PC-3 (cell line): ENCODE measurements at regions not wholly inside any gene's neighbourhood (a gene's known extent, or its start where the extent isn't known, plus 50 kb on each side); places are given as distances from the start of the nearest gene placed in this dataset.

Experiments
- ATAC-seq: fragments of 200-7000 bp; cut with Tn5 transposase; 2 replicates; pipeline ENCODE4 v1.9.1; 2020; ENCODE audit warnings: mild to moderate bottlenecking, moderate library complexity
- BruUV-seq: library from RNA; stranded (reverse); fragments of 400-500 nt; replicated peaks from 2 replicates; lab custom pipeline; 2021; lab: Mats Ljungman, UMichigan
- CTCF ChIA-PET: fragments of 300-600 bp; sonication (Branson Sonifier 250); formaldehyde crosslinking; loops from one replicate; lab custom pipeline; 2022; ENCODE audit warnings: antibody characterized with exemption; lab: Charles Lee
- POLR2A ChIA-PET: fragments of 300-600 bp; sonication (Branson Sonifier 250); formaldehyde crosslinking; loops from one replicate; lab custom pipeline; 2022; ENCODE audit warnings: antibody characterized with exemption; ENCODE audit not compliant: unreplicated experiment; lab: Charles Lee
- DNase-seq: peaks from one replicate; pipeline ENCODE4 v3.0.0-alpha.2; 2015
- H2AFZ ChIP-seq: fragments of 300-600 bp; sonication (generic); 2 replicates; pipeline ENCODE4 v1.6.0; 2016; ENCODE audit warnings: antibody characterized with exemption, low read length
- H3F3A ChIP-seq: fragments of 300-600 bp; sonication (generic); one replicate; pipeline ENCODE4 v1.6.0; 2017; ENCODE audit warnings: antibody characterized with exemption, low read length, control low read depth, mild to moderate bottlenecking; ENCODE audit not compliant: unreplicated experiment
- H3K27ac ChIP-seq: fragments of 300-600 bp; sonication (generic); 2 replicates; pipeline ENCODE4 v1.5.1; 2016; ENCODE audit warnings: mild to moderate bottlenecking, low read length
- H3K27me3 ChIP-seq: fragments of 300-600 bp; sonication (generic); 2 replicates; pipeline ENCODE4 v1.6.1; 2016; ENCODE audit warnings: low read length, mixed read lengths
- H3K36me3 ChIP-seq: fragments of 300-600 bp; sonication (generic); 2 replicates; pipeline ENCODE4 v1.6.1; 2016; ENCODE audit warnings: low read depth, mixed run types, low read length, mixed read lengths
- H3K4me1 ChIP-seq: fragments of 300-600 bp; sonication (generic); 2 replicates; pipeline ENCODE4 v1.5.1; 2016; ENCODE audit warnings: low read length; ENCODE audit not compliant: insufficient read depth
- H3K4me2 ChIP-seq: fragments of 300-600 bp; sonication (generic); 2 replicates; pipeline ENCODE4 v1.6.0; 2016; ENCODE audit warnings: low read length
- H3K4me3 ChIP-seq: fragments of 300-600 bp; sonication (generic); 2 replicates; pipeline ENCODE4 v1.5.1; 2016; ENCODE audit warnings: mild to moderate bottlenecking, low read length, mixed read lengths
- H3K79me2 ChIP-seq: fragments of 300-600 bp; sonication (generic); 2 replicates; pipeline ENCODE4 v1.6.1; 2017; ENCODE audit warnings: low read length, mixed read lengths
- H3K9ac ChIP-seq: fragments of 300-600 bp; sonication (generic); 2 replicates; pipeline ENCODE4 v1.6.0; 2016; ENCODE audit warnings: mild to moderate bottlenecking, low read length
- H3K9me2 ChIP-seq: fragments of 300-600 bp; sonication (generic); replicated peaks from 2 replicates; pipeline ENCODE4 v1.6.1; 2016; ENCODE audit warnings: mixed run types, low read length, mixed read lengths
- H3K9me3 ChIP-seq: fragments of 300-600 bp; sonication (generic); 2 replicates; pipeline ENCODE4 v1.6.1; 2016; ENCODE audit warnings: low read length, mixed read lengths
- H4K20me1 ChIP-seq: fragments of 300-600 bp; sonication (generic); 2 replicates; pipeline ENCODE4 v1.6.1; 2016; ENCODE audit warnings: low read length, mixed read lengths
- CTCF ChIP-seq: fragments of 300-600 bp; sonication (generic); conservative IDR thresholded peaks from 2 replicates; pipeline ENCODE4 v1.5.1; 2017; ENCODE audit warnings: antibody characterized with exemption, low read depth, mild to moderate bottlenecking, low read length
- EZH2 ChIP-seq: fragments of 300-600 bp; sonication (generic); IDR thresholded peaks from one replicate; pipeline ENCODE4 v1.6.1; 2017; ENCODE audit warnings: antibody characterized with exemption, mild to moderate bottlenecking, low read length; ENCODE audit not compliant: unreplicated experiment
- EZH2phosphoT487 ChIP-seq: fragments of 300-600 bp; sonication (generic); IDR thresholded peaks from 2 replicates; pipeline ENCODE4 v1.6.1; 2018; ENCODE audit warnings: mild to moderate bottlenecking, antibody characterized with exemption, low read length, borderline replicate concordance
- intact Hi-C: fragments of 100-400 bp; cut with micrococcal nuclease; formaldehyde crosslinking; loops from 2 replicates; pipeline ENCODE4 v1.9.0; 2023

GRCh38 chr3:27646896-27647295 lies 75.2 kb downstream of the EOMES start:
- no peaks in the 10 kb centered on the region for H4K20me1 ChIP-seq

GRCh38 chr3:27644941-27645340 lies 77.2 kb downstream of the EOMES start:
- POLR2A ChIA-PET: no interaction called here

More at GRCh38 chr3:27646896-27647295, 75.2 kb downstream of the EOMES start:
- H3F3A ChIP-seq: no peaks in the 10 kb centered on the region
- intact Hi-C loops: no loop called here
- no peaks in the 10 kb centered on the region for H3K9me2 ChIP-seq
- ATAC-seq (peak; percentile 70), DNase-seq (peak; percentile 29)
- H3K36me3 ChIP-seq: no peaks in the 10 kb centered on the region
- H3K4me3 ChIP-seq: no peak overlapping the region
- no peaks in the 10 kb centered on the region for H3K9me3 ChIP-seq
- H3K79me2 ChIP-seq: no peaks in the 10 kb centered on the region
- CTCF ChIA-PET: interaction anchor here (0.7 kb wide), 1 partner anchor 50 kb away, joined by 4 read pairs; no protein-coding TSS in a partner anchor
- no peaks in the 10 kb centered on the region for H3K27me3 ChIP-seq
- H3K9ac ChIP-seq: no peak overlapping the region
- POLR2A ChIA-PET: interaction anchor here (1.0 kb wide), 1 partner anchor 19 kb away, joined by 4 read pairs; no protein-coding TSS in a partner anchor
- H3K4me2 ChIP-seq: no peak overlapping the region
- H3K4me1 ChIP-seq: peaks cover 13% of the 10 kb centered on the region
- TF ChIP-seq EZH2: no peak
- TF ChIP-seq CTCF: no peak
- TF ChIP-seq EZH2phosphoT487: no peak
- no TSS peak for BruUV-seq
- no peak overlapping the region for H3K27ac ChIP-seq
- no peak overlapping the region for H2AFZ ChIP-seq

GRCh38 chr3:27643355-27643754 lies 78.8 kb downstream of the EOMES start:
- intact Hi-C loops: no loop called here
- TF ChIP-seq EZH2phosphoT487: no peak
- TF ChIP-seq EZH2: no peak
- no peak for TF ChIP-seq CTCF
- Histone ChIP-seq H3K4me1 (peaks cover 13% of the 10 kb centered on the region), H3K4me2 (no peak overlapping the region), H3K9ac (no peak overlapping the region), H3K4me3 (no peak overlapping the region), H3K9me2 (no peaks in the 10 kb centered on the region), H2AFZ (no peak overlapping the region), H3K27me3 (no peaks in the 10 kb centered on the region), H3K79me2 (no peaks in the 10 kb centered on the region), H3F3A (no peaks in the 10 kb centered on the region), H3K9me3 (no peaks in the 10 kb centered on the region), H3K36me3 (no peaks in the 10 kb centered on the region), H4K20me1 (no peaks in the 10 kb centered on the region), H3K27ac (no peak overlapping the region)
- ATAC-seq (no peak), DNase-seq (peak; percentile 39)
- ChIA-PET CTCF (no interaction called here), POLR2A (interaction anchor here (0.6 kb wide), 1 partner anchor 159 kb away, joined by 3 read pairs; the partner anchor contains the start of gene SLC4A7)
- BruUV-seq: no TSS peak

More at GRCh38 chr3:27644941-27645340, 77.2 kb downstream of the EOMES start:
- no peak overlapping the region for H3K4me2 ChIP-seq
- H3K79me2 ChIP-seq: no peaks in the 10 kb centered on the region
- H4K20me1 ChIP-seq: no peaks in the 10 kb centered on the region
- H3K9me2 ChIP-seq: no peaks in the 10 kb centered on the region
- H3K36me3 ChIP-seq: no peaks in the 10 kb centered on the region
- H2AFZ ChIP-seq: no peak overlapping the region
- H3K4me1 ChIP-seq: peaks cover 13% of the 10 kb centered on the region
- intact Hi-C loops: no loop called here
- DNase-seq (no peak), ATAC-seq (no peak)
- H3F3A ChIP-seq: no peaks in the 10 kb centered on the region
- no peak overlapping the region for H3K27ac ChIP-seq
- no peaks in the 10 kb centered on the region for H3K27me3 ChIP-seq
- H3K4me3 ChIP-seq: no peak overlapping the region
- no TSS peak for BruUV-seq
- H3K9ac ChIP-seq: no peak overlapping the region
- no peaks in the 10 kb centered on the region for H3K9me3 ChIP-seq
- CTCF ChIA-PET: no interaction called here
- no peak for TF ChIP-seq CTCF
